Fibroblast of skin of right quadriceps (primary cell): ENCODE measurements at regions not wholly inside any gene's neighbourhood (a gene's known extent, or its start where the extent isn't known, plus 50 kb on each side); places are given as distances from the start of the nearest gene placed in this dataset.

Experiments
- DNase-seq: peaks from one replicate; pipeline ENCODE4 v3.0.0-alpha.2; 2013

DNA sequence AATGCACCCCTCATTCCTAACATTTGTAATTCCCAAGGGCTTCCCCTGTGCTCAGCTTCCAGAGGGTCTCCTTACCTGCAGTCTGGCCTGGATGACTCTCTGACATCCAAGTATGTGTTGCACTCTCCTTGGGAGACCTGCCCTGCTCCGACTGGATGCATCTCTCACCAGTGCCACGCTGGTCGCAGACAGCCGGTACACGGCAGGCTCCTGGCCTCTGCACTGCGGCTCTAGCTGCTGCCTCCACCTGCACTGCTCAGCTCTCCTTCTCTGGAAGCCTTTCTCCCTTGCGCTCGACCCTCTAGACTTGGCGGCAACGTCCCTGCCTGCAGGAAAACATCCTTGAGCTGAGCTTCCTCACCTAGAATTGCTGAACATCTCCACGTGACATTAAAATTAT lies 685.9 kb downstream of the BRD1 start:
- DNase-seq, result no peak

DNA sequence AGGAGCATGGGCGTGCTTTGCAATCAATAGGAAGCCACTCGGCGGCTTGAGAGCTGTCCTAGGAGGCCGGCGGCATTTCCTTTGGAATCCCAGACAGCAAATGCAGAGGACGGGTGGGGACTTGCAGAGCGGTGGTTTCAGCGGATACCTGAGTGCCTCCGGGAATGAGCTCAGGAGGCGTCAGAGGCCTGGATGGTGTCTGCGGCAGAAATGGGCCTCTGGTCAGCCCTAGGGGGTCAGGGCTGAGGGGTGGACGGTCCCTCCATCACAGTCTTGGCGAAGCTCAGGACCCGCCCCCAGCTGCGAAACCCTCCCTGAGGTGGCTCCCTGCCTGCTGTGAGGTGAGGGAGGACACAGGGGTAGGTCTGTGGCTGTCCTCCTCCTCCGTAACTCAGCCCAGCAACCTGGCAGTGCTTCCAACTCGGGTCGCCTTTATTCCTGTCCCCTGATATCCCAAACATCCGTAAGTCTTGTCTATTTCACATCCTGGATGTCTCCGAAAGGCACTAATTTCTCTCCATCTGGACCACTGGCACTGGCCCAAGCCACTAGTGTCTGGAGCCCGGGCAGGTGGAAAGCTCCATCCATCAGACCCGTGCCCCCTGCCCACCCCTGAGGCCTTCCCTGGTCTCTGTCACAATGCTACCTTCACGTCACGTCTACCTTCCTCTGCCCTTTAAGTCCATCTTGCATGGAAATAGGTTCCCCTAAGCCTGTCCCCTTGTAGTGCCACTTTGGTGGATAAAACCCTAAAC lies 686.6 kb downstream of the BRD1 start:
- DNase-seq, result no peak

DNA sequence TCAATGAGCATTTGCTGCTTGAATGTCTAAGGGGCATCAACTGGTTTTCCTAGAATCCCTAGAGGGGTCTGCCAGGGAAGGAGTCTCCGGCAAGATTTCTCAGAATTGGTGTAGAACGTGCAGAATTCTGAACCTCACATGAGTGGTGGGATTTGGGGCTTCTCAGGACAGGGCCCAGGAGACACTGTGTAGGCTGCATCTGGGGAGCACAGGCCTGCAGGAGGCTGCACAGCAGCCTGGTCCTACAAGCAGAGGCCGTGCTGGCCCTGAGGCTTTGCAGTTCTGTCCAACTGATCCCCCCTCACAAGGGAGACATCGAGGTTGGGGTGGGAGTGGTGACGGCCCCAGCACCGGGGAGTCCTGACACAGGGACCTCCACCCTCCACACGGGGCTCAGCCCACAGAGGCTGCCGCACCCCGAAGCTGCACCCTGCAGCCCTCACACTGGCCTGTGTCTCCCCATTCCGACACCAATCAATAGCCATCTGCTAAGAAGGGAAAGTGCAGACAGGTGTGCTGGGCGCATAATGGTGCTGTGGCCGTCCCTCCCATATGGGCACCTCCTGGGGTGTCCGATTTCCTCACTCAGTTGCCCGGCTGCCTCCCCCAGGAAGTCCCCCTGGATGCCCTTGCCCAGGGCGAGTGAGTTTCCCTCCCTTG lies 688.1 kb downstream of the BRD1 start:
- DNase-seq, result no peak

DNA sequence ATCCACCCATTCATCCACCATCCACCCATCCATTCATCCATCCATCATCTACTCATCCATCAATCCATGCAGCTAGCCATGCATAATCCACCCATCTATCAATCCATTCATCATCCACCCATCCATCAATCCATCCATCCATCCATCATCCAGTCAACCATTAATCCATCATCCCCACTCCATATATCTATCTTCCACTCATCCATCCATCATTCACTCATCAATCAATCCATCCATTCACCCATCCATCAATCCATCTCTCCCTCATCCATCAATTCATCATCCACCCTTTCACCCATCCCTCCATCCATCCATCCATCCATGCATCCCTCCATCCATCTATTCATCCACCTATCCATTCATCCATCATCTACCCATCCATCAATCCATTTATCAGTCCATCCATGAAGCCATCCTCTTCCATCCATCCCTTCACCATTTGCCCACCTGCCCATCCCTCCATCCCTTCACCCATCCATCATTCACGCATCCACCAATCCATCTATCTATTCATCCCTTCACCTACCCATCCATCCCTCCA lies 689.4 kb downstream of the BRD1 start:
- DNase-seq, result no peak

GRCh38 chr22:49137206-49137840 lies 690.4 kb downstream of the BRD1 start:
- no peak for DNase-seq

DNA sequence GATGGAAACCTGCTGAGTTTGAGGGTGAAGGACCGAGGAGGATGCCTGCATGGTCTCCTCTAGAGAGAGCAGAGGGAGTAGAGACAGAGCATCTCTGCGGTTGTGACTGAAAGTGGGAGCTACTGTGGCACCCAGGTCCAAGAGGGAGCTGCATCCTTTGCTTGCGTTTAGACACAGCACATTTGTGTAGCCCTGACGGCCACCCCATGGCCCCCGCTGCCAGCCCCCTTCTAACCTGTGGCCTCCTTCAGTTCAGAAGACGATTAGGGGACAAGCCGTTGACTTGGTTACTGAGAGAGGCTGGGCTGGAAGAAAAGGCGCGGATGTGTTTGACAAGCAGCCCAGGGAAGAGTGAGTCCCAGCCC lies 690.9 kb downstream of the BRD1 start:
- DNase-seq, result no peak

- DNase-seq, result no peak
These were observed 691.4 kb downstream of the BRD1 start for GRCh38 chr22:49136041-49136815.

GRCh38 chr22:49134076-49134475 lies 693.6 kb downstream of the BRD1 start:
- DNase-seq, result no peak

DNA sequence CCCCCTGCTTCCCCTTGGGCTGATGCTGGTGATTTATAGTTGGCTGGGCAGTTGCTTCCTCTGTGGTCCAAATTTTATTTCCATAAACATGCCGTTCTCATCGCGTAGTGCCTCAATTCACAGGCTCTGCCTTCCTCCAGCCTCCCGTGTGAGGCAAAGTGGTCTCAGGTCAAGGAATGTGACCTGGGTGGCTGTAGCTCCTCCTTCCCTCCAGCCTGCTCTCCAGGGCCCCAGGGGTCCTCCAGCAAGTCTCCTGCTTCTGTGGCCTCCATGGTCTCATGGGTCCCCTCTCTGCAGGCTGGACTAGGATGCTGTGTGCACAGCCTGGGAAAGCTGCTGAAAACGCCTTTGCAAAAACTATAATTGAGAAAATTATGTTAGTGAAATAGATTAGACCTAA lies 694.1 kb downstream of the BRD1 start:
- DNase-seq, result no peak

GRCh38 chr22:49132009-49132408 lies 695.7 kb downstream of the BRD1 start:
- no peak for DNase-seq

GRCh38 chr22:49129736-49130135 lies 697.9 kb downstream of the BRD1 start:
- DNase-seq, result no peak

- no peak for DNase-seq
These were observed 698.8 kb downstream of the BRD1 start for GRCh38 chr22:49128874-49129273.

GRCh38 chr22:49124608-49125007 lies 703.1 kb downstream of the BRD1 start:
- no peak for DNase-seq

DNA sequence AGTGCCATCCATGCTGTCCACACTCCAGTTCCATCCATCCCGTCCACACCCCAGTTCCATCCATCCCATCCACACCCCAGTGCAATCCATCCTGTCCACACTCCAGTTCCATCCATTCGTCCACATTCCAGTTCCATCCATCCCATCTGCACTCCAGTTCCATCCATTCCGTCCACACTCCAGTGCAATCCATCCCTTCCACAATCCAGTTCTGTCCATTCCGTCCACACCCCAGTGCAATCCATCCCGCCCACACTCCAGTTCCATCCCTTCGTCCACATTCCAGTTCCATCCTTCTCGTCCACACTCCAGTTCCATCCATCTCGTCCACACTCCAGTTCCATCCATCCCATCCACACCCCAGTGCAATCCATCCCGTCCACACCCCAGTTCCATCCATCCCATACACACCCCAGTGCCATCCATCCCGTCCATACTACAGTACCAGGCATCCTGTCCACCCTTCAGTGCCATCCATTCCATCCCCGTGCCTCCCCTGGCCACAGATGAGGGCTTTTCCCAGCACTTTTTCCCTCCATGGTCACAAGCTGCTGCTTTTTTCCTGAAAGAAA lies 704.0 kb downstream of the BRD1 start:
- DNase-seq, result no peak

DNA sequence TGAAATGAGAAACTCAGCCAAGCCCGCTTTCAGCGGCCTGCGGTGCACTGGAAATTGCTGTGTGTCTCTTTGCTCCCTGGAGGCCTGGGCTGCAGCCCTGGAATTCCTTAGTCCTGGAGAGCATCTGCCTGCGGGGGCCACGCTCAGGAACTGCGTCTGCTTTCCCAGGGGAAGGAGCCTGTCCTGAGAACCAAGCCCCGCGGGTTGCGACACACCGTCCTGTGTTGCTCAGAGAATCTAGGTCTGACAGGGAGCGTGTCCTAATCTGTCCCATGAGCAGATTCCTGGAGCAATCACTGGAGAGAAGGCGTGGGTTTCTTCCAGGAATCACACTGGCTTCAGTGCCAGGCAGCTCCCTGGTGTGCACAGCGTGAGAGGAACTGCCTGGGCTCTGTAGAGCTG lies 708.1 kb downstream of the BRD1 start:
- DNase-seq, result no peak

GRCh38 chr22:49118065-49118464 lies 709.6 kb downstream of the BRD1 start:
- no peak for DNase-seq

DNA sequence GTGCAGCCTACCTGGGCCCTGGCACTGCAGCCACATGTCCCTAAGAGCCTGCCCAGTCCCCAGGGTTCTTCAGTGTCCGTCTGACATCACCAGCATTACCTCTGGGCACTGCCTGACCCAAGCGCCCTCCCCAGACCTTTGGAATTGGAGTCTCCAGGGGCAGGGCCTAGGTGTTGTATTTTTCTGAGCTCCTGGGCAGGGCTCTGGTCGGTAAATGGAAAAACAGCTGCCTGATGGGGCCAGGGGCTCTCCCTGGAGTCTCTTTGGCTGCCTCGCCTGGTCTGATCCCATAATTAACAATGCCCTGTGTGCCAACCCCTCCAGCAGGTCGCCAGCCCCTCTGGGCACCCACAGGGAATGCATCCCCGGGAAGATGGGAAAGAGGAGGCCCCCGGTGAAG lies 710.2 kb downstream of the BRD1 start:
- DNase-seq, result no peak

DNA sequence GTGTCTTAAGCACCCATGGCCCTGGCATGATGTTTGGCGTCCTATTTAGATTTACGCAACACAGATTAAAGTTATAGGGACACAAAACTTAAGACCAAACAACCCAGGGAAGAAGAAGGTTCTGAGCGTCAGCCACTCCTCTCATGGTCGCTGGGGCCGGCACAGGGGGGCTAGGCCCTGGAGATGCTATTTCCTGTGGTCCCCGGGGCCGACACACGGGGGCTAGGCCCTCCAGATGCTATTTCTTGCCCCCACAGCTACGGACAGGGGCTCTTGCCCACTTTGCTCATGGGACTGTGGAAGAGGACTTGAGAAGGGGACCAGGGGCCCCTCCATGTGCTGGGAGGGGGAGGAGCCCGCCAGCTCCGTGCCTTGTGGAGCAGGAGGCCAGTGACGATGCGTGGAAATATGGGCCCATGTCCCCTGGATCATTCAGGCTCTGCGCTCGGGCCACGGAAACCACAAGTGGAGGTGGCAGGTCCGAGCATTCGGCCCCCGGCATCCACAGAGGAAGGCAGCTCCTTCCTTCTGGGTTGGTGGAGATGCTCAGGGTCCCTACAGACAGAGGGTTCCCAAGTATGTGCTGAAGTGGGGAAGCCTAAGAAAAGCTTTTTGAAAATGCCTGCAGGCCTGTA lies 711.1 kb downstream of the BRD1 start:
- no peak for DNase-seq

GRCh38 chr22:49116021-49116420 lies 711.7 kb downstream of the BRD1 start:
- DNase-seq, result no peak

DNA sequence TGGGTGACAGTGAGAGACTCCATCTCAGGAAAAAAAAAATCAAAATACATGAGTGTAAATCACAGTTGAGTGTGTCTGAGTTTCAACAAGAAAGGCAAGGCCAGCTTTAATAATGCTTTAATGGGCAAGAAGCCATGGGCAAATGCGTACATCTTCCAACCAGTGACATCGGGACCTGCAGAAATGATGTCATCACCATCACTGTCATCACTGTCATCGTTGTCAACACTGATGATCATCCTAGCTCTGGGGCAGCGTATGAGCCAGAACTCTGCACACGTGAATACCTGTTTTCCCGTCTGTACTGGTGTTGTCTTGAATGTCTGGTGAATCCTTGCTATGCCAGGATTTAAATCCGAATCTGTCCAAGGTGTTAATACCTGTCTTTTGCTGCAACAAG lies 712.5 kb downstream of the BRD1 start:
- no peak for DNase-seq

GRCh38 chr22:49113758-49114157 lies 713.9 kb downstream of the BRD1 start:
- DNase-seq, result no peak
